ENCODE measurements at regions not wholly inside any gene's neighbourhood (a gene's known extent, or its start where the extent isn't known, plus 50 kb on each side); places are given as distances from the start of the nearest gene placed in this dataset.

GRCh38 chr10:78916227-78916626 is 152.5 kb upstream of the ZMIZ1 start:
- DNase-seq (ENCODE audit: low read depth): no peak
- TF ChIP-seq, protein P1, sequence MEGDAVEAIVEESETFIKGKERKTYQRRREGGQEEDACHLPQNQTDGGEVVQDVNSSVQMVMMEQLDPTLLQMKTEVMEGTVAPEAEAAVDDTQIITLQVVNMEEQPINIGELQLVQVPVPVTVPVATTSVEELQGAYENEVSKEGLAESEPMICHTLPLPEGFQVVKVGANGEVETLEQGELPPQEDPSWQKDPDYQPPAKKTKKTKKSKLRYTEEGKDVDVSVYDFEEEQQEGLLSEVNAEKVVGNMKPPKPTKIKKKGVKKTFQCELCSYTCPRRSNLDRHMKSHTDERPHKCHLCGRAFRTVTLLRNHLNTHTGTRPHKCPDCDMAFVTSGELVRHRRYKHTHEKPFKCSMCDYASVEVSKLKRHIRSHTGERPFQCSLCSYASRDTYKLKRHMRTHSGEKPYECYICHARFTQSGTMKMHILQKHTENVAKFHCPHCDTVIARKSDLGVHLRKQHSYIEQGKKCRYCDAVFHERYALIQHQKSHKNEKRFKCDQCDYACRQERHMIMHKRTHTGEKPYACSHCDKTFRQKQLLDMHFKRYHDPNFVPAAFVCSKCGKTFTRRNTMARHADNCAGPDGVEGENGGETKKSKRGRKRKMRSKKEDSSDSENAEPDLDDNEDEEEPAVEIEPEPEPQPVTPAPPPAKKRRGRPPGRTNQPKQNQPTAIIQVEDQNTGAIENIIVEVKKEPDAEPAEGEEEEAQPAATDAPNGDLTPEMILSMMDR (IDR thresholded peaks at IDR 0.05; ENCODE audit: insufficient read depth, low read length, poor library complexity, severe bottlenecking): no peak
- H3K4me3 ChIP-seq (ENCODE audit: low read depth, low read length): no peak overlapping the region
- H3K36me3 ChIP-seq (ENCODE audit: control insufficient read depth, insufficient read depth, low read length): no peaks in the 10 kb centered on the region
- H3K27me3 ChIP-seq (ENCODE audit: control insufficient read depth, insufficient read depth, low read length): peaks cover 35% of the 10 kb centered on the region

GRCh38 chr10:78919181-78919966 is 149.4 kb upstream of the ZMIZ1 start:
- no peak overlapping the region for H3K4me3 ChIP-seq (ENCODE audit: low read depth, low read length)
- no peak for DNase-seq (ENCODE audit: low read depth)
- peaks cover 31% of the 10 kb centered on the region for H3K27me3 ChIP-seq (ENCODE audit: control insufficient read depth, insufficient read depth, low read length)
- TF ChIP-seq, protein P1 (IDR thresholded peaks at IDR 0.05; ENCODE audit: insufficient read depth, low read length, poor library complexity, severe bottlenecking): no peak
- H3K36me3 ChIP-seq (ENCODE audit: control insufficient read depth, insufficient read depth, low read length): no peaks in the 10 kb centered on the region

- H3K27me3 ChIP-seq (ENCODE audit: control insufficient read depth, insufficient read depth, low read length): peaks cover 27% of the 10 kb centered on the region
- no peak overlapping the region for H3K4me3 ChIP-seq (ENCODE audit: low read depth, low read length)
- TF ChIP-seq, protein P1 (IDR thresholded peaks at IDR 0.05; ENCODE audit: insufficient read depth, low read length, poor library complexity, severe bottlenecking): no peak
- no peaks in the 10 kb centered on the region for H3K36me3 ChIP-seq (ENCODE audit: control insufficient read depth, insufficient read depth, low read length)
- no peak for DNase-seq (ENCODE audit: low read depth)
Measured at GRCh38 chr10:78920011-78920410, 148.8 kb upstream of the ZMIZ1 start.

DNA sequence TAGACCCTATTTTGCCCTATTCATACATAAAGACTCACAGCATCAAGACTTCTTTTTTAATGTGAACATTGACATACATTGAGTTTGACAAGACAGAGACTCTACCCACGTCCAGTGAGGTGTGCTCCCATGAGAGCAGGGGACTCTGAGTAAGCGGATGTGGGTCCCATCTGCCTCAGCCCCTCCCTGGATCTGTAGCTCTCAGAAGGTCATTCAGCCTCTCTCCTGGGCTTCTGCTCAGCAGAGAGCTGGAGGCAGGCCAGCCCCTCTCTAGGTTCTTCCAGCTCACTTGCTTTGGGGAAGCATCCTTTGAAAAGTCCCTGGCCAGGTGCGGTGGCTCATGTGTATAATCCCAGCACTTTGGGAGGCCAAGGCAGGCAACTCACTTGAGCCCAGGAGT is 146.9 kb upstream of the ZMIZ1 start:
- no peak overlapping the region for H3K4me3 ChIP-seq (ENCODE audit: low read depth, low read length)
- no peak for DNase-seq (ENCODE audit: low read depth)
- no peaks in the 10 kb centered on the region for H3K36me3 ChIP-seq (ENCODE audit: control insufficient read depth, insufficient read depth, low read length)
- H3K27me3 ChIP-seq (ENCODE audit: control insufficient read depth, insufficient read depth, low read length): peaks cover 24% of the 10 kb centered on the region
- TF ChIP-seq, protein P1 (IDR thresholded peaks at IDR 0.05; ENCODE audit: insufficient read depth, low read length, poor library complexity, severe bottlenecking): no peak

- TF ChIP-seq, protein P1 (IDR thresholded peaks at IDR 0.05; ENCODE audit: insufficient read depth, low read length, poor library complexity, severe bottlenecking): no peak
- peaks cover 24% of the 10 kb centered on the region for H3K27me3 ChIP-seq (ENCODE audit: control insufficient read depth, insufficient read depth, low read length)
- H3K4me3 ChIP-seq (ENCODE audit: low read depth, low read length): no peak overlapping the region
- DNase-seq (ENCODE audit: low read depth): no peak
- no peaks in the 10 kb centered on the region for H3K36me3 ChIP-seq (ENCODE audit: control insufficient read depth, insufficient read depth, low read length)
Measured at GRCh38 chr10:78923647-78924318, 145.0 kb upstream of the ZMIZ1 start.
